Neural progenitor cell (in vitro differentiated cells): ENCODE measurements at regions not wholly inside any gene's neighbourhood (a gene's known extent, or its start where the extent isn't known, plus 50 kb on each side); places are given as distances from the start of the nearest gene placed in this dataset.

Source experiments
- EZH2 ChIP-seq: fragments of 200-600 bp; sonication (generic); IDR thresholded peaks from 2 replicates; pipeline ENCODE4 v1.6.1; 2017; ENCODE audit warnings: antibody characterized with exemption, mild to moderate bottlenecking, moderate library complexity
- EZH2phosphoT487 ChIP-seq: fragments of 200-600 bp; sonication (generic); IDR thresholded peaks from 2 replicates; pipeline ENCODE4 v1.6.1; 2017; ENCODE audit warnings: antibody characterized with exemption
- TF ChIP-seq, protein P1 (sequence below): fragments of 200-600 bp; sonication (generic); IDR thresholded peaks from 2 replicates; pipeline ENCODE4 v1.5.1; 2017; ENCODE audit warnings: antibody characterized with exemption, mild to moderate bottlenecking

DNA sequence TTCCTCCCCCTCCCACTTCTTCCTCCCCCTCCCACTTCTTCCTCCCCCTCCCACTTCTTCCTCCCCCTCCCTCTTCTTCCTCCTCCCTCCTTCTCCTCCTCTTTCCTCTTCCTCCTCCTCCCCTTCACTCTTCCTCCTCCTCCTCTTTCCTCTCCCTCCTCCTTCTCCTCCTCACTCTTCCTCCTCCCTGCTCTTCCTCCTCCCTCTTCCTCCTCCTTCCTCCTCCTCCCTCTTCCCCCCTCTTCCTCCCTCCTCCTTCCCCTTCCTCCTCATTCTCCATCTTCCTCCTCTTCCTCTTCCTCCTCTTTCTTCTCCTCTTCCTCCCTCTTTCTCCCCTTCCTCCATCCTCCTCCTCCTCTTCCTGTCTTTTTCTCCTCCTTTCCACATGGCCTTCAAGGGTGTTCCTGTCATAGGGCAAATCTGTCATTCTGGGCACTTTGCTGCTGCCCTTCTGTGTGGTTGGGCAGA lies 111.4 kb downstream of the PHETA1 start:
- TF ChIP-seq, protein P1, sequence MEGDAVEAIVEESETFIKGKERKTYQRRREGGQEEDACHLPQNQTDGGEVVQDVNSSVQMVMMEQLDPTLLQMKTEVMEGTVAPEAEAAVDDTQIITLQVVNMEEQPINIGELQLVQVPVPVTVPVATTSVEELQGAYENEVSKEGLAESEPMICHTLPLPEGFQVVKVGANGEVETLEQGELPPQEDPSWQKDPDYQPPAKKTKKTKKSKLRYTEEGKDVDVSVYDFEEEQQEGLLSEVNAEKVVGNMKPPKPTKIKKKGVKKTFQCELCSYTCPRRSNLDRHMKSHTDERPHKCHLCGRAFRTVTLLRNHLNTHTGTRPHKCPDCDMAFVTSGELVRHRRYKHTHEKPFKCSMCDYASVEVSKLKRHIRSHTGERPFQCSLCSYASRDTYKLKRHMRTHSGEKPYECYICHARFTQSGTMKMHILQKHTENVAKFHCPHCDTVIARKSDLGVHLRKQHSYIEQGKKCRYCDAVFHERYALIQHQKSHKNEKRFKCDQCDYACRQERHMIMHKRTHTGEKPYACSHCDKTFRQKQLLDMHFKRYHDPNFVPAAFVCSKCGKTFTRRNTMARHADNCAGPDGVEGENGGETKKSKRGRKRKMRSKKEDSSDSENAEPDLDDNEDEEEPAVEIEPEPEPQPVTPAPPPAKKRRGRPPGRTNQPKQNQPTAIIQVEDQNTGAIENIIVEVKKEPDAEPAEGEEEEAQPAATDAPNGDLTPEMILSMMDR = no peak
- TF ChIP-seq EZH2phosphoT487 (no peak), EZH2 (no peak)
